ENCODE measurements at regions not wholly inside any gene's neighbourhood (a gene's known extent, or its start where the extent isn't known, plus 50 kb on each side); places are given as distances from the start of the nearest gene placed in this dataset.

DNA sequence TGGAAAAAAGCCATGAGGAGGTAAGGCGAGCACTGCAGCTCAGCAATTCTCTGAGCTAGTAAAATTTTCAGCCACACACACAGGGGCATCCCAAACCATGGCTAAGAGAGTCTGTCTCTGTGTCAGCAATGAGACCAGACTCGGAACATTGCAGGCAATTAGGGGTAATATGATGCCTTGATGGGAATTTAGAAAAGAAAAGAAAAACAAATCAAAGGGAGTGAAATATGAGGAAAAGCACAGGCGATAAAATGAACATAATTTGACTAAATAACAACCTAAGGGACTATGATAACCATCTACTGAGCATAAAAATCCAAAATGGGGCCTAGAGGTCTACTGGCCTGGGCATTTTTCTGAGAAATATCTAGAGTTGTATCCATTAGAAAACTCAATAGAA is 546.0 kb upstream of the PSMD7 start:
- no peaks in the 10 kb centered on the region for H3K9me1 ChIP-seq (ENCODE audit: control insufficient read depth, extremely low read depth, insufficient read depth, low read length)
- no peaks in the 10 kb centered on the region for H3K36me3 ChIP-seq (ENCODE audit: control insufficient read depth in 2 of 2, extremely low read depth in 1 of 2, insufficient read depth in 2 of 2, low read length in 2 of 2)
- no peak overlapping the region for H3K4me3 ChIP-seq (ENCODE audit: control insufficient read depth in 2 of 3, extremely low read depth in 1 of 3, insufficient read depth in 2 of 3, low read depth in 1 of 3, low read length in 3 of 3)
- FAIRE-seq = no peak
- H3K79me2 ChIP-seq (ENCODE audit: control insufficient read depth, insufficient read depth, low read length) = no peaks in the 10 kb centered on the region
- no peak overlapping the region for H3K27ac ChIP-seq (ENCODE audit: control insufficient read depth, insufficient read depth, low read length)
- DNase-seq (ENCODE audit: low read depth, low spot score) = no peak
- dilution Hi-C loops (cut with MboI; ENCODE audit: extremely low pct_ligation_motif_present, low sequenced_read_pairs) = no loop called here
- H3K9me3 ChIP-seq (ENCODE audit: control insufficient read depth, low read depth, low read length) = no peaks in the 10 kb centered on the region
- H3K4me2 ChIP-seq (ENCODE audit: control insufficient read depth, extremely low read depth, insufficient read depth, low read depth, low read length) = no peak overlapping the region
- H4K20me1 ChIP-seq (ENCODE audit: control insufficient read depth, extremely low read depth, insufficient read depth, low read length) = no peaks in the 10 kb centered on the region
- no peaks in the 10 kb centered on the region for H3K4me1 ChIP-seq (ENCODE audit: control insufficient read depth, extremely low read depth, insufficient read depth, low read length)
- no peak overlapping the region for H3K9ac ChIP-seq (ENCODE audit: control insufficient read depth, extremely low read depth, insufficient read depth, low read length)
- no peak overlapping the region for H2AFZ ChIP-seq (ENCODE audit: control insufficient read depth, low read length)
- TF ChIP-seq, protein P1, sequence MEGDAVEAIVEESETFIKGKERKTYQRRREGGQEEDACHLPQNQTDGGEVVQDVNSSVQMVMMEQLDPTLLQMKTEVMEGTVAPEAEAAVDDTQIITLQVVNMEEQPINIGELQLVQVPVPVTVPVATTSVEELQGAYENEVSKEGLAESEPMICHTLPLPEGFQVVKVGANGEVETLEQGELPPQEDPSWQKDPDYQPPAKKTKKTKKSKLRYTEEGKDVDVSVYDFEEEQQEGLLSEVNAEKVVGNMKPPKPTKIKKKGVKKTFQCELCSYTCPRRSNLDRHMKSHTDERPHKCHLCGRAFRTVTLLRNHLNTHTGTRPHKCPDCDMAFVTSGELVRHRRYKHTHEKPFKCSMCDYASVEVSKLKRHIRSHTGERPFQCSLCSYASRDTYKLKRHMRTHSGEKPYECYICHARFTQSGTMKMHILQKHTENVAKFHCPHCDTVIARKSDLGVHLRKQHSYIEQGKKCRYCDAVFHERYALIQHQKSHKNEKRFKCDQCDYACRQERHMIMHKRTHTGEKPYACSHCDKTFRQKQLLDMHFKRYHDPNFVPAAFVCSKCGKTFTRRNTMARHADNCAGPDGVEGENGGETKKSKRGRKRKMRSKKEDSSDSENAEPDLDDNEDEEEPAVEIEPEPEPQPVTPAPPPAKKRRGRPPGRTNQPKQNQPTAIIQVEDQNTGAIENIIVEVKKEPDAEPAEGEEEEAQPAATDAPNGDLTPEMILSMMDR (optimal IDR thresholded peaks at IDR 0.05 in 1 of 3, IDR thresholded peaks at IDR 0.05 in 1 of 3, conservative IDR thresholded peaks at IDR 0.05 in 1 of 3; ENCODE audit: extremely low read depth in 1 of 3, insufficient read depth in 2 of 3, low read length in 3 of 3) = no peak
- TF ChIP-seq EZH2 (IDR thresholded peaks at IDR 0.05; ENCODE audit: low read length) = no peak
- H3K27me3 ChIP-seq (ENCODE audit: control insufficient read depth, extremely low read depth, insufficient read depth, low read length) = no peaks in the 10 kb centered on the region

DNA sequence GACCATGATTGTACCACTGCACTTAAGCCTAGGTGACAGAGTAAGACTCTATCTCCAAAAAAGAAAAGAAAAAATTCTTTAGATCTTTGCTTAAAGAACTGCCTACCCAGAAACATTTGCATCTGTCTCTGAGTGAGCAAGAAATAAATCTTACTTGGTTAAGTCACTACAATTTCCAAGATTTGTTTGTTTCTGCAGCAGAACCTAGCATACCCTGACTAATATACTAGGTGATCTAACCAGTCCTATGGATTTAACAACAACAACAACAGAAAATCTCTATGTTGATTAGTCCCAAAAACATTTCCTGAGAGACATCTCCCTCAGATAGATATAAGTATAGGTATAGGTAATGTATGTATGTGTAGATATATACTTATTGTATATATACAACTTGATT is 549.3 kb upstream of the PSMD7 start:
- no peak overlapping the region for H3K27ac ChIP-seq (ENCODE audit: control insufficient read depth, insufficient read depth, low read length)
- TF ChIP-seq, protein P1 (optimal IDR thresholded peaks at IDR 0.05 in 1 of 3, IDR thresholded peaks at IDR 0.05 in 1 of 3, conservative IDR thresholded peaks at IDR 0.05 in 1 of 3; ENCODE audit: extremely low read depth in 1 of 3, insufficient read depth in 2 of 3, low read length in 3 of 3) = no peak
- TF ChIP-seq EZH2 (IDR thresholded peaks at IDR 0.05; ENCODE audit: low read length) = no peak
- dilution Hi-C loops (cut with MboI; ENCODE audit: extremely low pct_ligation_motif_present, low sequenced_read_pairs) = no loop called here
- no peak for DNase-seq (ENCODE audit: low read depth, low spot score)
- H3K9ac ChIP-seq (ENCODE audit: control insufficient read depth, extremely low read depth, insufficient read depth, low read length) = no peak overlapping the region
- no peak for FAIRE-seq
- H2AFZ ChIP-seq (ENCODE audit: control insufficient read depth, low read length) = no peak overlapping the region
- no peaks in the 10 kb centered on the region for H3K27me3 ChIP-seq (ENCODE audit: control insufficient read depth, extremely low read depth, insufficient read depth, low read length)
- H3K4me2 ChIP-seq (ENCODE audit: control insufficient read depth, extremely low read depth, insufficient read depth, low read depth, low read length) = no peak overlapping the region
- no peaks in the 10 kb centered on the region for H3K79me2 ChIP-seq (ENCODE audit: control insufficient read depth, insufficient read depth, low read length)
- no peak overlapping the region for H3K4me3 ChIP-seq (ENCODE audit: control insufficient read depth in 2 of 3, extremely low read depth in 1 of 3, insufficient read depth in 2 of 3, low read depth in 1 of 3, low read length in 3 of 3)
- H3K9me1 ChIP-seq (ENCODE audit: control insufficient read depth, extremely low read depth, insufficient read depth, low read length) = no peaks in the 10 kb centered on the region
- H3K9me3 ChIP-seq (ENCODE audit: control insufficient read depth, low read depth, low read length) = no peaks in the 10 kb centered on the region
- no peaks in the 10 kb centered on the region for H3K36me3 ChIP-seq (ENCODE audit: control insufficient read depth in 2 of 2, extremely low read depth in 1 of 2, insufficient read depth in 2 of 2, low read length in 2 of 2)
- H4K20me1 ChIP-seq (ENCODE audit: control insufficient read depth, extremely low read depth, insufficient read depth, low read length) = no peaks in the 10 kb centered on the region
- no peaks in the 10 kb centered on the region for H3K4me1 ChIP-seq (ENCODE audit: control insufficient read depth, extremely low read depth, insufficient read depth, low read length)

All from keratinocyte (primary cell).